Upper lobe of left lung (tissue), 6 donors: ENCODE measurements at regions not wholly inside any gene's neighbourhood (a gene's known extent, or its start where the extent isn't known, plus 50 kb on each side); places are given as distances from the start of the nearest gene placed in this dataset.

Experiments
- ATAC-seq, 2 donors: fragments of 200-7000 bp; cut with Tn5 transposase; one replicate each; pipeline ENCODE4 v1.9.1; 2022; ENCODE audit warnings: mild to moderate bottlenecking in 2 of 2, moderate library complexity in 2 of 2; ENCODE audit not compliant: low FRiP score in 2 of 2
- DNase-seq, 2 donors: peaks; one replicate each; pipeline ENCODE4 v3.0.0-alpha.2; 2019 to 2020
- H3K27ac ChIP-seq, 4 donors: fragments of 200-600 bp; sonication (generic); one replicate each; pipeline ENCODE4 v1.5.1; 2016 to 2019
- H3K27me3 ChIP-seq, 4 donors: fragments of 200-600 bp; sonication (generic); one replicate each; pipeline ENCODE4 v1.5.1; 2017 to 2019
- H3K36me3 ChIP-seq, 4 donors: fragments of 200-600 bp; sonication (generic); one replicate each; pipeline ENCODE4 v1.5.1; 2016 to 2019
- H3K4me1 ChIP-seq, 4 donors: fragments of 200-600 bp; sonication (generic); one replicate each; pipeline ENCODE4 v1.5.1; 2018 to 2019
- H3K4me3 ChIP-seq, 4 donors: fragments of 200-600 bp; sonication (generic); one replicate each; pipeline ENCODE4 v1.5.1; 2017 to 2019; ENCODE audit warnings: mild to moderate bottlenecking in 2 of 4, moderate library complexity in 1 of 4
- H3K9me3 ChIP-seq, 4 donors: fragments of 200-600 bp; sonication (generic); one replicate each; pipeline ENCODE4 v1.5.1; 2018 to 2019
- CTCF ChIP-seq, 6 experiments: fragments of 450-650 bp in 4 of 6; fragments of 200-600 bp in 2 of 6; sonication (generic) in 2 of 6; IDR thresholded peaks; one replicate each; pipeline ENCODE4 v1.5.1; 2016 to 2019; ENCODE audit warnings: antibody characterized with exemption in 6 of 6
- EP300 ChIP-seq, 4 donors: sonication (generic); formaldehyde crosslinking; IDR thresholded peaks; one replicate each; pipeline ENCODE4 v1.5.1; 2017; ENCODE audit warnings: antibody characterized with exemption in 4 of 4, control low read depth in 2 of 4
- POLR2A ChIP-seq, 4 donors: fragments of 450-650 bp; IDR thresholded peaks; one replicate each; pipeline ENCODE4 v1.5.1; 2016 to 2017; ENCODE audit warnings: antibody characterized with exemption in 4 of 4, mild to moderate bottlenecking in 2 of 4
- POLR2AphosphoS5 ChIP-seq, 2 donors: sonication (generic); formaldehyde crosslinking; IDR thresholded peaks; one replicate each; pipeline ENCODE4 v1.5.1; 2017; ENCODE audit warnings: antibody characterized with exemption in 2 of 2
- WGBS, 2 donors: methylation state at CpG; one replicate each; pipeline ENCODE4 v1.1.5; 2017 to 2018; 5-methylcytosine and 5-hydroxymethylcytosine counted together
- donor health status: DM: no; HTN: no; CAD: no; lungs with moderate emphysema.
- donor health status: DM: no; HTN: yes; CAD: no; lungs with severe emphysema.

GRCh38 chr9:75210215-75210614 is 121.9 kb downstream of the OSTF1 start:
- TF ChIP-seq POLR2A (IDR thresholded peaks at IDR 0.05) (no peak), CTCF (IDR thresholded peaks at IDR 0.05) (no peak), EP300 (IDR thresholded peaks at IDR 0.05) (no peak), POLR2AphosphoS5 (IDR thresholded peaks at IDR 0.05) (no peak)
- Histone ChIP-seq H3K4me3 (no peak overlapping the region), H3K4me1 (no peaks in the 10 kb centered on the region), H3K27ac (no peak overlapping the region), H3K9me3 (no peaks in the 10 kb centered on the region), H3K27me3 (no peaks in the 10 kb centered on the region), H3K36me3 (no peaks in the 10 kb centered on the region)
- ATAC-seq (no peak), DNase-seq (no peak)
- WGBS, 2 donors, result 62 to 66% methylated on average over 3 of the region's 3 CpGs

GRCh38 chr9:75213765-75214164 is 125.5 kb downstream of the OSTF1 start:
- ATAC-seq (no peak), DNase-seq (no peak)
- WGBS, 2 donors, result 91 to 92% methylated on average over 3 of the region's 3 CpGs
- H3K9me3 ChIP-seq, result no peaks in the 10 kb centered on the region
- H3K27me3 ChIP-seq, result no peaks in the 10 kb centered on the region
- no peak for TF ChIP-seq EP300 (IDR thresholded peaks at IDR 0.05)
- no peak for TF ChIP-seq POLR2A (IDR thresholded peaks at IDR 0.05)
- no peak overlapping the region for H3K4me3 ChIP-seq
- no peaks in the 10 kb centered on the region for H3K36me3 ChIP-seq
- no peak overlapping the region for H3K27ac ChIP-seq
- no peaks in the 10 kb centered on the region for H3K4me1 ChIP-seq

DNA sequence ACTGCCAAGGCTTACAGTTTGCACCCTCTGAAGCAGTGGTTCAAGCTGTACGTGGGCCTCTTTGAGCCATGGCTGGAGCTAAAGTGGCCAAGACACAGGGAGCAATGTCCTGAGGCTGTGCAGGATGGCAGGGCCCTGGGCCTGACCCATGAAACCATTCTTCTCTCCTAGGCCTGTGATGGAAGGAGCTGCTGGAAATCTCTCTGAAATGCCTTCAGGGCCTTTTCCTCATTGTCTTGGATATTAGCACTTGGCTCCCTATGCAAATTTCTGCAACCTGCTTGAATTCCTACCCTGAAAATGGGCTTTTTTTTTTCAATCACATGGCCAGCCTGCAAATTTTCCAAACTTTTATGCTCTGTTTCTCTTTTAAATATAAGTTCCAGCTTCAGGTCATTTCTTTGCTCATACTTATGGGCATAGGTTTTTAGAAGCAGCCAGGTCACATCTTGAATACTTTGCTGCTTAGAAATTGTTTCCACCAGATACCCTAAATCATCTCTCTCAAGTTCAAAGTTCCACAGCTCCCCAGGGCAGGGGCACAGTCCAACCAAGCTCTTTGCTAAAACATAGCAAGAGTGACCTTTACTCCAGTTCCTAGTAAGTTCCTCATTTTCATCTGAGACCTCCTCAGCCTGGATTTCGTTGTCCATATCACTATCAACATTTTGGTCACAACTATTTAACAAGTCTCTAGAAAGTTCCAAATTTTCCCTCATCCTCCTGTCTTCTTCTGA is 138.3 kb downstream of the OSTF1 start:
- 83 to 95% methylated on average over 2 of the region's 2 CpGs for WGBS, 2 donors
- no peak overlapping the region for H3K27ac ChIP-seq
- no peak for DNase-seq
- H3K4me3 ChIP-seq, result no peak overlapping the region
- H3K27me3 ChIP-seq, result no peaks in the 10 kb centered on the region
- H3K9me3 ChIP-seq, result peaks cover 0 to 6% (median 5%) of the 10 kb centered on the region in 4 donors
- ATAC-seq, result no peak
- no peaks in the 10 kb centered on the region for H3K4me1 ChIP-seq
- no peak for TF ChIP-seq CTCF (IDR thresholded peaks at IDR 0.05)
- no peak for TF ChIP-seq POLR2AphosphoS5 (IDR thresholded peaks at IDR 0.05)
- TF ChIP-seq POLR2A (IDR thresholded peaks at IDR 0.05), result no peak
- TF ChIP-seq EP300 (IDR thresholded peaks at IDR 0.05), result no peak
- H3K36me3 ChIP-seq, result no peaks in the 10 kb centered on the region

GRCh38 chr9:75228893-75229292 is 140.6 kb downstream of the OSTF1 start:
- TF ChIP-seq POLR2A (IDR thresholded peaks at IDR 0.05) (no peak), POLR2AphosphoS5 (IDR thresholded peaks at IDR 0.05) (no peak), CTCF (IDR thresholded peaks at IDR 0.05) (no peak), EP300 (IDR thresholded peaks at IDR 0.05) (no peak)
- no peak for ATAC-seq

GRCh38 chr9:75229605-75230332 is 141.5 kb downstream of the OSTF1 start:
- ATAC-seq (peak in 1 of 2 donors; percentile 46), DNase-seq (peak in 1 of 2 donors; percentile 81)
- Histone ChIP-seq H3K27me3 (no peaks in the 10 kb centered on the region), H3K36me3 (no peaks in the 10 kb centered on the region), H3K4me1 (no peaks in the 10 kb centered on the region), H3K9me3 (peaks cover 0 to 6% (median 5%) of the 10 kb centered on the region in 4 donors), H3K27ac (peak overlapping the region in 1 of 4 donors; percentile 43), H3K4me3 (no peak overlapping the region)
- TF ChIP-seq EP300 (IDR thresholded peaks at IDR 0.05) (peak in 1 of 4 donors; percentile 24), POLR2A (IDR thresholded peaks at IDR 0.05) (no peak), POLR2AphosphoS5 (IDR thresholded peaks at IDR 0.05) (no peak)
- 66 to 73% methylated on average over 5 of the region's 5 CpGs for WGBS, 2 donors

More at GRCh38 chr9:75228893-75229292, 140.6 kb downstream of the OSTF1 start:
- Histone ChIP-seq H3K9me3 (peaks cover 0 to 6% (median 5%) of the 10 kb centered on the region in 4 donors), H3K4me3 (no peak overlapping the region), H3K36me3 (no peaks in the 10 kb centered on the region), H3K4me1 (no peaks in the 10 kb centered on the region), H3K27ac (no peak overlapping the region), H3K27me3 (no peaks in the 10 kb centered on the region)
- 73 to 83% methylated on average over 3 of the region's 3 CpGs for WGBS, 2 donors
- no peak for DNase-seq
